Kasumi-1 (cell line): ENCODE measurements at regions not wholly inside any gene's neighbourhood (a gene's known extent, or its start where the extent isn't known, plus 50 kb on each side); places are given as distances from the start of the nearest gene placed in this dataset.
"Not testable (repeated sequence)": the region's sequence is repeated elsewhere in the genome, so short reads cannot be mapped to it uniquely, and the experiment has no call there.

Source experiments
- DNase-seq, 2 experiments: peaks; one replicate each; lab custom pipeline; 2025; lab: John Stamatoyannopoulos, UW

DNA sequence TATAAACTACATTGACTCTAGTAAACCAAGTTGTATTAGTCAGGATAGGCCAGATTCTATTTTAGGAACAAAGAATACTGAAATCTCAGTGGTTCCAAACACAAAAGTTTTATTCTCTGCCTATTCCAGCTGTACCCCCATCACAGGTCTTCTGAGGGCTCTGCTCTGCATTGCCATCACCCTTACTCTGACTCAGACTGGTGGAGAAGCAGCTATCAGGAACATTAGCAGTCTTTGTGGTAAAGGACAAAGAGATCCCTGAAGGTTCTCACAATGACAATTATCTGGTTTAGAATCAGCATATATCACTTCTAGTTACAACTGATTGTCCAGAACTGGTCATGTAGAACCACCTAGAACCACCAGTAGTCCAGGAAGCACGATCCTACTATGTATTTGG, 251.1 kb downstream of the GLUD2 start:
- no peak for DNase-seq

DNA sequence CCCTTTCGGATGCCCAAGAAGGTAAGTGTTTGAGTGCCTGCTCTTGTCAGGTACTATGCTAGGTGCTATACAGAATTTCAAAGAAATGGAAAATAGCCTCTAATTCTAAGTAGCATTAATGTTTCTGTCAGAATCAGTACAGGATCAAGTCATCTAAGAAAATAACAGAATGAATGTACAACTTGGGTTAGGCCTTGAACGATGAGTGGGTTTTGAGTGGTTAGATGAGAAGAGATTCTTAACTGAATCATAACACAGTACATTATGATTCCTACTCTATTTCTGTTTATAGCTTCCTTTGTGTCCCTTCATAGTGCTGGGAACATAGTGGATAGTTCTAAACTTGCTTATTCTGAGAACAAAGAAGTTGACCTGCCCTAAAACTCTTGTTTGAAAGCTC, 253.9 kb downstream of the GLUD2 start:
- DNase-seq, result no peak

DNA sequence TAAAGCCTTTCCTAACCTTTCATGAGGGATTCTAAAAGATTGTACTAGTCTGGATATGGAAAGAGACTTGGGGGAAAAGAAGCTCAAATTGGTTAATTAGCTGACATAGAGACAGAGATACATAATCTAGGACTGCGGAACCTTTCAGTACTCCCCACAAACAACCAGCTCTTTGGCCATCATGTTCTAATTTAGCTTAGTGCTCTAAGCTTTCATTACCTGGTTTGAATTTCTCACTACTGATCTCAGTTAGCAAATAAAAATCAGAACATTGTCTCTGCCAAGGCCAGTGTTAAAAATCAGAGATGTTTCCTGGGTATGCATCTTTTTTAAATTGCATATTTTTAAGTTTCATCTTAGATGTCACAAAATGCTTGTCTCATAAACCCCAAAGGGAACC, 254.4 kb downstream of the GLUD2 start:
- DNase-seq, result no peak

- no peak for DNase-seq
Observed at GRCh38 chrX:121307449-121307848, 260.0 kb downstream of the GLUD2 start.

- DNase-seq, result peak; percentile 32 to 33
Observed at GRCh38 chrX:121308276-121308805, 260.9 kb downstream of the GLUD2 start.

GRCh38 chrX:121310820-121311219, 263.4 kb downstream of the GLUD2 start:
- no peak for DNase-seq

DNA sequence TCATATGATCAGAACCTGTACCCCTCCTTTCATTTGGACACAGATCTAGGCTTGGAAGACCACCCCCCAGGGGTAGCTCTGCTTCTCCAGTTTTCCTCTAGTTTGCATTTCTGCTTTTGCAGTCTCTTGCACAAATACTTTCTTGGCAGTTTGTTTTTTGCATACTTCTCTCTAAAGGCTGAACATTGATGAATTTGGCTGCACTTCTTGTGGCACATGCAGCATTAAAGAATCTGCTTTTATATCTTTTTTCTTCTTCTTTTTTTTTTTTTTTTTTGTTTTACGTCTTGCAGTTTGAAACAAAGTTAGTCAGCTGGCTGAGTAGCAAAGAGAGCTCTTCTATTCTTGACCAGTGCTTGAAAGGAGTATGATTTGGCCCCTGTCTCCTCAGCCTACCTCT, 273.0 kb downstream of the GLUD2 start:
- DNase-seq, result no peak

GRCh38 chrX:121322159-121322558, 274.7 kb downstream of the GLUD2 start:
- DNase-seq, result no peak

GRCh38 chrX:121323337-121323736, 275.9 kb downstream of the GLUD2 start:
- DNase-seq, result no peak

DNA sequence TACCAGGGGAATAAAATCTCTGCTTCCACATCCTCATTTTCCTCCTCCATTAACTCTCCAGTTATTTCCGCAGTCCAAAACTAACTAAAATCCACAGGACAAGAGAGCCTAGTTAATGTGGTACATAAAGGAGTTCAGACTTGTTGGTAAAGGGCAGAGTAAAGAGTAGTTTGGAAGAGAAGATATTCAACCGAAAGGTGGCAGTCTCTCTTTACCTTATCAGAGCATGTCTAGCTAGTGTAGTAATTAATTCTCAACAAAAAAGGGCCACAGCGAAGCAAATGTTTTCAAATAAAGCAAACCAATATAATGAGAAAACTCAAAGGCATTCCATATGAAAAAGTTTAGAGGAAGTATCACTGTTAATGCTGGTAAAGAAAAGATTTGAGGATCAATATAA, 286.5 kb downstream of the GLUD2 start:
- no peak for DNase-seq

DNA sequence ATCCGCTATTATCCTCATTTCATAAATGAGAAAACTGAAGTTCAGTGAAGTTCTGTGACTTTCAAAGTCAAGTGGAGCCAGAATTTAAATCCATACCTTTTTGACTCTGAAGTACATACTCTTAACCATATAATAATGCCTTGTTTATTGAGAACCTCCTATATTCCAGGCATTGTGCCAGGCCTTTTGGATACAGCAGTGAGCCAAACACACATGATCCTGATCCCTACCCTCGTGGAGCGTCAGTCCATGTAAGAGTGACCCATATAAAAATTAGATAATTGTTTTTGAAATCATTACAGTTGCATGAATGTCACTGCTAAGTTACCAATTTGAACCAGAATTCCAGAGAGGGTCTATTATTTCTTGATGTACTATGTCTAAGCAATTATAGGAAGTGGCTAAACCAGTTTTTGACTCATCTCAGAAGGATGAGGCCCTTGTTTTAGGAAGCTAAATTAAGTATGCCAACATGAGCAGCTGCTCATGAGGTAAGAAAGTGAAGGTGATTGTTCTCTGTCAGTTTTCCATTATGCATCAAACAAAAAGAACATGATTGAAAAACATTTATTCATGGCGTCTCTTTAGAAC, 289.5 kb downstream of the GLUD2 start:
- DNase-seq, result no peak

- DNase-seq, result no peak
Observed at GRCh38 chrX:121337816-121338215, 290.4 kb downstream of the GLUD2 start.

DNA sequence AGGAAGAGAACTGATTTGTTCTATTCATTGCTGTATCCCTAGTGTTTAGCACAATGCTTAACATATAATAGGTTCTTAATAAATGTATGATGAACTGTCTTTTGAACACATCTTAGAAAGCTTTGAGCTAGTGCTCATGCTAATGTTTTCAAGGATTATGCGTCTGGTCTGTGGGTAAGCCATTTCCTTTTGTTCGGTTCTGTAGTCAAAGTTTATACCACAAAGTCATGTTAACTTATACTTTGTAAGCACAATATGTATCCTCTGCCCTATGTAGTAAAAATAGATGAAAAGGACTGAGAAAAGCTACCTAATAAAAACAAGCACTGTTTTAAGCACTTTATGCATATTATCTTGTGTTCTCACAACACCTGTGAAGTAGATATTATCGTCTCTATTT, 301.9 kb downstream of the GLUD2 start:
- DNase-seq, result no peak

- DNase-seq, result no peak
Observed at GRCh38 chrX:121356139-121356849, 308.9 kb downstream of the GLUD2 start.

- DNase-seq, result no peak
Observed at GRCh38 chrX:121356850-121357171, 309.4 kb downstream of the GLUD2 start.

DNA sequence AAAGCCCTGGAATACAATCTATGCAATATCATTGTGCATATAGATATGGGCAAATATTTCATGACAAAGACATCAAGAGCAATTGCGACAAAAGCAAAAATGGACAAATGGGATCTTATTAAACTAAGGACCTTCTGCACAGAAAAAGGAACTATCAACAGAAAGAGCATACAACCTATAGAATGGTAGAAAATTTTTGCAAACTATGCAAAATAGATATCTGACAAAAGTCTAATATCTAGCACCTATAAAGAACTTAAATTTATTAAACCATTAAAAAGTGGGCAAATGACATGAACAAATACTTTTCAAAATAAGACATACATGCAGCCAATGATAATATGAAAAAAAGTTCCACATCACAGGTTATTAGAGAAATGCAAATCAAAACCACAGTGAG, 312.9 kb downstream of the GLUD2 start:
- no peak for DNase-seq

DNA sequence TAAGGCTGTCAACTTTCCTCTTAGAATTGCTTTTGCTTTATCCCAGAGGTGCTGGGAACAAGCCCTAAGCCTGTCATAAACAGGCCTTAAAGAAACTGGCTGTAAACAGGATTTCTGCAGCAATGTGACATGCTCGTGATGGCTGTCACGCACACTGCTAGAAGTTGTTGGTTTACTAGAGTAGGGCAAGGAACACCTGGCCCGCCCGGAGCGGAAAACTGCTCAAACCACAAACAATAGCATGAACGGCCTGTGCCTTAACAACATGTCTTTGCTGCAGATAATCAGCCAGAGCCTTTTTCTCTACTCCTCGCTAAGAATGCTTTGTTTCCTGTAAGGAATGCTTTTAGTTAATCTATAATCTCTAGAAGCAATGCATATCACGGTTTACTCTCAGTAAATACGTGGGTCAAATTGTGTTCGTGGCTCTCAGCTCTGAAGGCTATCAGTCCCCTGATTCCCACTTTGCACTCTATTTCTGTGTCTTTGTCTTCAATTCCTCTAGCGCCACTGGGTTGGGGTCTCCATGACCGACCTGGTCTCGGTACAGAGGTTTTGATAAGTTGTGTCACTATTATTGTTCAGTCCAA, 318.3 kb downstream of the GLUD2 start:
- no peak for DNase-seq

- DNase-seq, result no peak
Observed at GRCh38 chrX:121374471-121374870, 327.1 kb downstream of the GLUD2 start.

- DNase-seq, result not testable (repeated sequence)
Observed at GRCh38 chrX:121381915-121382314, 334.5 kb downstream of the GLUD2 start.

- no peak for DNase-seq
Observed at GRCh38 chrX:121389976-121390714, 342.7 kb downstream of the GLUD2 start.

DNA sequence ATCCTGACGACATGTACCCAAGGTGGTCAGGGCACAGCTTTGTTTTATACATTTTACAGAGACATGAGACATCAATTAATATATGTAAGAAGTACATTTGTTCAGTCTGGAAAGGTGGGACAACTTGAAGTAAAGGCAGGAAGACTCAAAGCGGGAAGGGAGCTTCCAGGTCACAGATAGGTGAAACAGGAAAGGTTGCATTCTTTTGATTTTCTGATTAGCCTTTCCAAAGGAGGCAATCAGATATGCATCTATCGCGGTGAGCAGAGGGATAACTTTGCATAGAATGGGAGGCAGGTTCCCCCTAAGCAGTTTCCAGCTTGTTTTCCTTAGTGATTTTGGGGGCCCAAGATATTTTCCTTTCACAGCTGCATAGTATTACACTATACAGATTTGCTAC, 358.4 kb downstream of the GLUD2 start:
- DNase-seq, result no peak

DNA sequence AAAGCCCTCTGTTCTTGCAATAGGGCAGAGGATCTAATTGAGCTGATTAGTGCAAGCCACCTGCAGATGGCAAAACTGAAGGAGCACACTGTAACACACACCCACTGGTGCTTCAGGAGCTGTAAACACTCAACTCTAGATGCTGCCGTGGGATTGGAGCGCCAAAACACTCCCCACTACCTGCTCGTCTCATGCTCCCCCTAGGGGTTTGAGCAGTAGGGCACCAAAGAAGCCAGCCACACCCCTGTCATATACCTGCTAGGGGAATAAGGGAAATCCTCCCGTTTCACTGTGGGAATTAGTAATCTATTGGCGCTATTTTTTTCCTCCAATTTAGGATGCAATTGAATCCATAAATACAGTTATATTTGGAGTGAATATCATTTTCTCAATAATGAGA, 360.2 kb downstream of the GLUD2 start:
- DNase-seq, result no peak

DNA sequence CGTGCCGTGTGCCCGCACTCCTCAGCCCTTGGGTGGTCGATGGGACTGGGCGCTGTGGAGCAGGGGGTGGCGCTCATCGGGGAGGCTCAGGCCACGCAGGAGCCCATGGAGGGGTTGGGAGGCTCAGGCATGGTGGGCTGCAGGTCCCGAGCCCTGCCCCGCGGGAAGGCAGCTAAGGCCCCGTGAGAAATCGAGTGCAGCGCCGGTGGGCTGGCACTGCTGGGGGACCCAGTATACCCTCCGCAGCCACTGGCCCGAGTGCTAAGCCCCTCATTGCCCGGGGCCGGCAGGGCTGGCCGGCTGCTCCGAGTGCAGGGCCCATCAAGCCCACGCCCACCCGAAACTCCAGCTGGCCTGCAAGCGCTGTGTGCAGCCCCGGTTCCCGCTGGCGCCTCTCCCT, 384.1 kb downstream of the GLUD2 start:
- DNase-seq, result not testable (repeated sequence)
